ENCODE measurements at regions not wholly inside any gene's neighbourhood (a gene's known extent, or its start where the extent isn't known, plus 50 kb on each side); places are given as distances from the start of the nearest gene placed in this dataset.

DNA sequence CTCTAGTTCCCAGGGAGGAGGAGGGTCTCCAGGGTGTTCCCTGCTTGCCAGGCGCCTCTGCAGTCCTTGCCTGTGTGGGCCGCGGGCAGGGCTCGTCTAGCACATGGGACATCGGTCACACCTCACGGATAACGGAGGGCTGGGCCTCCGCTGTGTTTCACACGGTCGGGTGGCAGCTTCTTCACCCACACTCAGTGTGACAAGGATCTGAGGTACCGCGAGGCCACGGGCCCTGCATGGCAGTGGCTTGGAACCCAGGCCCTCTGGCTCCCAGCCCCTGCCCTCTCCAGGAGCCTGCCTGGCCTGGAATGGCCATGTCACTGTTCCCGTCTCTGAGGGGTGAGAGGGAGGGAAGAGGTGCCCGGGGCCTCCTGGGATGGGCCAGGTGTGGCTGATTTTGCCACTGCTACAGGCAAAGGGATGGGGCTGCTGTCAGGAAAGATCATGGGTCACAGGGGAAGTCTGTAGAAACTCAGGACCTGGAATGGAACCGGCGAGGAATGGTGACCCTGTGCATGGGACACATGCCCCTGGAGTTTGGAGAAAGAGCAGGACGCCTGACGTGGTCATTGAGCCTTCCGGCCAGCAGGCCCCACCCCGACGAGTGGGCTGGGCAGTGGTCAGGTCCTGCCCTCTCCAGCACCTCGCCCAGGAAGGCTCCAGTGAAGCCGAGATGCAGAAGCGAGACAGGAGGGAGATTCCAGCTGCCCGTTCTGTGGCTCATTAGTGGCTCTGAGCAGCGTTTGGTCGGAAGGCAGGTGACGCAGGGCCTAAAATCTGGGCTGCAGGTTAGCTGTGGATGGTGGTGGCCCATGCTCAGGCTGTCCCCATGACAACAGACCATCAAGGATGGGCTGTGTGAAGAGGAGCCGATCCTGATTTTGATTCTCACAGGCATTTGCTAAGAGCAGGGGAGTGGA lies 76.5 kb upstream of the GSE1 start (continued):
- TF ChIP-seq HBP1 (CRISPR knock-in tag; IDR thresholded peaks at IDR 0.05; ENCODE audit: low read depth) = no peak
- TF ChIP-seq, protein P1, sequence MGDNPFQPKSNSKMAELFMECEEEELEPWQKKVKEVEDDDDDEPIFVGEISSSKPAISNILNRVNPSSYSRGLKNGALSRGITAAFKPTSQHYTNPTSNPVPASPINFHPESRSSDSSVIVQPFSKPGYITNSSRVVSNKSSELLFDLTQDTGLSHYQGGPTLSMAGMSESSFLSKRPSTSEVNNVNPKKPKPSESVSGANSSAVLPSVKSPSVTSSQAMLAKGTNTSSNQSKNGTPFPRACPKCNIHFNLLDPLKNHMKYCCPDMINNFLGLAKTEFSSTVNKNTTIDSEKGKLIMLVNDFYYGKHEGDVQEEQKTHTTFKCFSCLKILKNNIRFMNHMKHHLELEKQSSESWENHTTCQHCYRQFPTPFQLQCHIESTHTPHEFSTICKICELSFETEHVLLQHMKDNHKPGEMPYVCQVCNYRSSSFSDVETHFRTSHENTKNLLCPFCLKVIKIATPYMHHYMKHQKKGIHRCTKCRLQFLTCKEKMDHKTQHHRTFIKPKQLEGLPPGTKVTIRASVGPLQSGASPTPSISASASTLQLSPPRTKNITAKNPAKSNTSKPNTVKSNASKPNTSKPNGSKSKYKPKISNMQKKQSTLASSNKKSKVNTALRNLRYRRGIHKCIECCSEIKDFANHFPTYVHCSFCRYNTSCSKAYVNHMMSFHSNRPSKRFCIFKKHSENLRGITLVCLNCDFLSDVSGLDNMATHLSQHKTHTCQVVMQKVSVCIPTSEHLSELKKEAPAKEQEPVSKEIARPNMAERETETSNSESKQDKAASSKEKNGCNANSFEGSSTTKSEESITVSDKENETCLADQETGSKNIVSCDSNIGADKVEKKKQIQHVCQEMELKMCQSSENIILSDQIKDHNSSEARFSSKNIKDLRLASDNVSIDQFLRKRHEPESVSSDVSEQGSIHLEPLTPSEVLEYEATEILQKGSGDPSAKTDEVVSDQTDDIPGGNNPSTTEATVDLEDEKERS (CRISPR knock-in tag; IDR thresholded peaks at IDR 0.05) = no peak
- TF ChIP-seq ZNF3 (CRISPR knock-in tag; IDR thresholded peaks at IDR 0.05) = no peak
- no peak for TF ChIP-seq HOMEZ (CRISPR knock-in tag; IDR thresholded peaks at IDR 0.05; ENCODE audit: low read depth)
- TF ChIP-seq, protein P2, sequence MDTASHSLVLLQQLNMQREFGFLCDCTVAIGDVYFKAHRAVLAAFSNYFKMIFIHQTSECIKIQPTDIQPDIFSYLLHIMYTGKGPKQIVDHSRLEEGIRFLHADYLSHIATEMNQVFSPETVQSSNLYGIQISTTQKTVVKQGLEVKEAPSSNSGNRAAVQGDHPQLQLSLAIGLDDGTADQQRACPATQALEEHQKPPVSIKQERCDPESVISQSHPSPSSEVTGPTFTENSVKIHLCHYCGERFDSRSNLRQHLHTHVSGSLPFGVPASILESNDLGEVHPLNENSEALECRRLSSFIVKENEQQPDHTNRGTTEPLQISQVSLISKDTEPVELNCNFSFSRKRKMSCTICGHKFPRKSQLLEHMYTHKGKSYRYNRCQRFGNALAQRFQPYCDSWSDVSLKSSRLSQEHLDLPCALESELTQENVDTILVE (CRISPR knock-in tag; IDR thresholded peaks at IDR 0.05) = no peak
- no peak for TF ChIP-seq BCLAF1 (IDR thresholded peaks at IDR 0.05)
- no peak for TF ChIP-seq FOSL1 (CRISPR knock-in tag; IDR thresholded peaks at IDR 0.05; ENCODE audit: borderline replicate concordance)
- TF ChIP-seq ZNF224 (CRISPR knock-in tag; IDR thresholded peaks at IDR 0.05) = 0 out of 2 replicates have a peak, but pooled peaks have one; percentile 44
- no peak for TF ChIP-seq ELF4 (CRISPR knock-in tag; IDR thresholded peaks at IDR 0.05; ENCODE audit: borderline replicate concordance)
- no peak for TF ChIP-seq SP1 (IDR thresholded peaks at IDR 0.05)
- TF ChIP-seq SP1 (CRISPR knock-in tag; IDR thresholded peaks at IDR 0.05) = 0 out of 2 replicates have a peak, but pooled peaks have one; percentile 15
- TF ChIP-seq WIZ (CRISPR knock-in tag; IDR thresholded peaks at IDR 0.05) = no peak
- TF ChIP-seq CENPBD1 (CRISPR knock-in tag; IDR thresholded peaks at IDR 0.05; ENCODE audit: borderline replicate concordance, low read depth) = no peak
- 0 out of 2 replicates have a peak, but pooled peaks have one; percentile 6 for TF ChIP-seq KLF11 (CRISPR knock-in tag; IDR thresholded peaks at IDR 0.05)
- TF ChIP-seq CBX1 (IDR thresholded peaks at IDR 0.05; ENCODE audit: low read depth) = peak; percentile 28
- TF ChIP-seq XRCC5 (optimal IDR thresholded peaks at IDR 0.05; ENCODE audit: low read length) = peak; percentile 31
- TF ChIP-seq JARID2 (CRISPR knock-in tag; IDR thresholded peaks at IDR 0.05; ENCODE audit: insufficient replicate concordance) = no peak
- TF ChIP-seq CHD4 (IDR thresholded peaks at IDR 0.05; ENCODE audit: borderline replicate concordance, low read length) = no peak
- TF ChIP-seq ZMYM4 (CRISPR knock-in tag; IDR thresholded peaks at IDR 0.05) = peak; percentile 68
- TF ChIP-seq ARNT (IDR thresholded peaks at IDR 0.05) = no peak
